ENCODE measurements at regions not wholly inside any gene's neighbourhood (a gene's known extent, or its start where the extent isn't known, plus 50 kb on each side); places are given as distances from the start of the nearest gene placed in this dataset.

DNA sequence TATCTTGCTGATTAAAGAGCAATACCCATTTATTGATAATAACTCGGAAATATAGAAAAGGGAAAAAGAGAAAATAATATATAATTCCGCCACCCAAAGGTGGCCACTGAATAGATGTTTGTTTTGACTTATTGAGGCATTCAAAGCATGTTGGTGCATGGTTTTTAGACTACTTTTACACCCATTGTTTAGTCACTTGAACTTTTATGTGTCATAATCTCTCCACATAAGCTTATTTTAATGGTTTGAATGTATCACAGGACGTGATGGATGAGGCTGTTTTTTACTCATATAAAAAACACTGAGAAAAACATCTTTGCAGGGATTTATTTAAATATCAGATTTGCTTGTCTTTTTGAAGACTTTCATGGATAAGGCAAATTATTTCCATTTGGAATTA is 120.4 kb downstream of the ACKR3 start:
- Histone ChIP-seq H3K9me3 (no peaks in the 10 kb centered on the region), H3K27me3 (no peaks in the 10 kb centered on the region), H3K4me1 (peaks cover 0 to 7% (median 3%) of the 10 kb centered on the region in 4 donors), H3K4me3 (no peak overlapping the region), H3K36me3 (no peaks in the 10 kb centered on the region), H3K27ac (no peak overlapping the region)
- 84 to 92% (median 86%) methylated on average over 3 of the region's 3 CpGs for WGBS, 5 donors
- intact Hi-C loops (cut with DNase I; ENCODE audit: low total_unique reads) = no loop called here
- DNase-seq = no peak
- TF ChIP-seq POLR2A (IDR thresholded peaks at IDR 0.05) (no peak), EP300 (IDR thresholded peaks at IDR 0.05) (no peak)

DNA sequence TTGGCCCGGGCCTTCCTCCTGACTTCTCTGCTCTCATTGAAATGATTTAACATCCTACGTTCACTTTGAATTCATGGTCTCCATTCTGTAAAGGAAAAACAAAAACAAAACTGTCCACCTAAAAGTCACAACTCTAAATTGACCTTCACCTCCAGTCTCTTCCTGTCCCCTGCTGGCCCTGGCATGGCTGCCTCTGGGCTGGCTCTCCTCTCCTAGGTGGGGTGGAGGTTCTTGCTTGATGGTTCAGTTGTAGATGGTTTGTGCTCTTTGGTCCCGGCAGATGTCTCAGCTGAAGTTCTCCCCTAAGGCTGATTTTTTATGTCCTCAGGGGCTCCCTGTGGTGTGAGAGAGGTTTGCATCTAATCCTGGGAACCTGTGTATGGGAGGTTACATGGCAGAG is 121.1 kb downstream of the ACKR3 start:
- DNase-seq = no peak

DNA sequence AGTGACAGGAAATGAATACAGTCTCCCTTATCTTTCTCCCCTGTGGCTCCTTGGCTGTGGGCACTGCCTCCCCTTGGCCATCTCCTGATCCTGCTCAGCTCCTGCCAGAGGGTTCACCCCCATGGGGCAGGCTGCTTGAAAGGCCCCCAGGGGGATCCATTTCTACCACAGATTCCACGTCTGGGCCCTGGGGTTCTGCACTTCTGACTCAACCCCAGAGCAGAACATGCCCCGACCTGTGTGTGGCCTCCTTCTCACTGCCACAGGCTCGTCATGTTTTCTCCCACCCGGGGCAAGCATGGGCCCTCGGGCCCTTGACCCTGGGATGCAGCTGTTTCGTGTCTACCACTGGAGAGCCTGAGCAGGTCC is 122.2 kb downstream of the ACKR3 start:
- Histone ChIP-seq H3K4me1 (peaks cover 0 to 7% (median 3%) of the 10 kb centered on the region in 4 donors), H3K27ac (no peak overlapping the region), H3K4me3 (no peak overlapping the region), H3K9me3 (no peaks in the 10 kb centered on the region), H3K36me3 (no peaks in the 10 kb centered on the region), H3K27me3 (no peaks in the 10 kb centered on the region)
- WGBS, 5 donors = 75 to 88% (median 84%) methylated on average over 5 to 6 of the region's 6 CpGs
- intact Hi-C loops (cut with DNase I; ENCODE audit: low total_unique reads) = no loop called here
- TF ChIP-seq POLR2AphosphoS5 (IDR thresholded peaks at IDR 0.05) = no peak
- TF ChIP-seq EP300 (IDR thresholded peaks at IDR 0.05) = no peak
- TF ChIP-seq POLR2A (IDR thresholded peaks at IDR 0.05) = no peak
- TF ChIP-seq, protein P1, sequence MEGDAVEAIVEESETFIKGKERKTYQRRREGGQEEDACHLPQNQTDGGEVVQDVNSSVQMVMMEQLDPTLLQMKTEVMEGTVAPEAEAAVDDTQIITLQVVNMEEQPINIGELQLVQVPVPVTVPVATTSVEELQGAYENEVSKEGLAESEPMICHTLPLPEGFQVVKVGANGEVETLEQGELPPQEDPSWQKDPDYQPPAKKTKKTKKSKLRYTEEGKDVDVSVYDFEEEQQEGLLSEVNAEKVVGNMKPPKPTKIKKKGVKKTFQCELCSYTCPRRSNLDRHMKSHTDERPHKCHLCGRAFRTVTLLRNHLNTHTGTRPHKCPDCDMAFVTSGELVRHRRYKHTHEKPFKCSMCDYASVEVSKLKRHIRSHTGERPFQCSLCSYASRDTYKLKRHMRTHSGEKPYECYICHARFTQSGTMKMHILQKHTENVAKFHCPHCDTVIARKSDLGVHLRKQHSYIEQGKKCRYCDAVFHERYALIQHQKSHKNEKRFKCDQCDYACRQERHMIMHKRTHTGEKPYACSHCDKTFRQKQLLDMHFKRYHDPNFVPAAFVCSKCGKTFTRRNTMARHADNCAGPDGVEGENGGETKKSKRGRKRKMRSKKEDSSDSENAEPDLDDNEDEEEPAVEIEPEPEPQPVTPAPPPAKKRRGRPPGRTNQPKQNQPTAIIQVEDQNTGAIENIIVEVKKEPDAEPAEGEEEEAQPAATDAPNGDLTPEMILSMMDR (IDR thresholded peaks at IDR 0.05) = no peak
- DNase-seq = no peak

More for the DNA sequence above, 121.1 kb downstream of the ACKR3 start:
- intact Hi-C loops (cut with DNase I; ENCODE audit: low total_unique reads) = no loop called here
- Histone ChIP-seq H3K9me3 (no peaks in the 10 kb centered on the region), H3K4me1 (peaks cover 0 to 7% (median 3%) of the 10 kb centered on the region in 4 donors), H3K36me3 (no peaks in the 10 kb centered on the region), H3K27ac (no peak overlapping the region), H3K4me3 (no peak overlapping the region), H3K27me3 (no peaks in the 10 kb centered on the region)
- WGBS, 5 donors = 92 to 97% (median 95%) methylated on average over 3 of the region's 3 CpGs
- no peak for TF ChIP-seq EP300 (IDR thresholded peaks at IDR 0.05)
- TF ChIP-seq, protein P1 (IDR thresholded peaks at IDR 0.05) = no peak

DNA sequence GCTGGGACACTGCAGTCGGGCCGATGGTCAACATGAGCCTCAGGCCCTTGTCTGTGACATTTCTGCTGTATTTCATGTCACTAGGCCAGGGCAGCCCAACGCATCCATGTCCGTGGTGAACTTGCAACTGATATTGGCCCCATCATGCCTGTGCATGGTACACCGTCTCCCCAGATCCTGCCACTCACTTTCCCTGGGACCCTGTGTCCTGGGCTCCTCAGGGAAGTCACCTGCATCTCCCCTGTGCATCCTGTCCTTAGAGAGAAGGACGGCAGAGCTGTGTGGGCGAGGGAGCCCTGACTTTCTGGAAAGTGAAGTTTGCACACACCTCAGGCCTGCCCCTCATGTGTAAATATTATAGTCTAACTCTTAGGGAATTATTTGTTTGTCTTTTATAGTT is 123.3 kb downstream of the ACKR3 start:
- Histone ChIP-seq H3K9me3 (no peaks in the 10 kb centered on the region), H3K4me3 (no peak overlapping the region), H3K36me3 (no peaks in the 10 kb centered on the region), H3K27ac (no peak overlapping the region), H3K4me1 (peaks cover 0 to 3% (median 0%) of the 10 kb centered on the region in 4 donors), H3K27me3 (no peaks in the 10 kb centered on the region)
- TF ChIP-seq, protein P1 (IDR thresholded peaks at IDR 0.05) = no peak
- TF ChIP-seq EP300 (IDR thresholded peaks at IDR 0.05) (no peak), POLR2A (IDR thresholded peaks at IDR 0.05) (no peak), POLR2AphosphoS5 (IDR thresholded peaks at IDR 0.05) (no peak)
- intact Hi-C loops (cut with DNase I; ENCODE audit: low total_unique reads) = no loop called here
- no peak for DNase-seq
- WGBS, 5 donors = 49 to 85% (median 77%) methylated on average over 7 of the region's 7 CpGs

DNA sequence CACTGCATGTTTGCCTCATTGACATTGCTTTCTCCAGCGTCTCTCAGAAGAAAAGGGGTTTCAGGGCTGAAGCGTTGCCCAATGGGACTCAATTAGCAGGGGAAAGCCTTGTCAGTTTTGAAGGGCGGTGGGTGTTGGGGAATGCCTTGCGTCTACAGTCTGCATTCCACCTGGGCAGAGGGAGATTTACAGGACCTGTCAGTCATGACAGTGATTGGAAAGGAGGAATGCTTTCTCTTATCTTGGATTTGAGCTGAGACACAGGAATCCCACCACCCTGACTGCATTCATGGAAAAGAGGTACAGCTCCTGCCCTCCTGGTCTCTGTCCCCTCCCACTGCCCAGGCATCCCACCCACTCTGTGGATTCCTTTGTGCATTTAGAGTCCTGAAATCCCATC is 123.9 kb downstream of the ACKR3 start:
- no peak for DNase-seq
- intact Hi-C loops (cut with DNase I; ENCODE audit: low total_unique reads) = no loop called here
- WGBS, 5 donors = 63 to 82% (median 77%) methylated on average over 4 of the region's 4 CpGs
- Histone ChIP-seq H3K4me3 (no peak overlapping the region), H3K27me3 (no peaks in the 10 kb centered on the region), H3K9me3 (no peaks in the 10 kb centered on the region), H3K4me1 (no peaks in the 10 kb centered on the region), H3K36me3 (no peaks in the 10 kb centered on the region), H3K27ac (no peak overlapping the region)
- TF ChIP-seq POLR2AphosphoS5 (IDR thresholded peaks at IDR 0.05) = no peak
- TF ChIP-seq POLR2A (IDR thresholded peaks at IDR 0.05) = no peak
